ENCODE measurements at regions not wholly inside any gene's neighbourhood (a gene's known extent, or its start where the extent isn't known, plus 50 kb on each side); places are given as distances from the start of the nearest gene placed in this dataset.
"Not testable (repeated sequence)": the region's sequence is repeated elsewhere in the genome, so short reads cannot be mapped to it uniquely, and the experiment has no call there.

DNA sequence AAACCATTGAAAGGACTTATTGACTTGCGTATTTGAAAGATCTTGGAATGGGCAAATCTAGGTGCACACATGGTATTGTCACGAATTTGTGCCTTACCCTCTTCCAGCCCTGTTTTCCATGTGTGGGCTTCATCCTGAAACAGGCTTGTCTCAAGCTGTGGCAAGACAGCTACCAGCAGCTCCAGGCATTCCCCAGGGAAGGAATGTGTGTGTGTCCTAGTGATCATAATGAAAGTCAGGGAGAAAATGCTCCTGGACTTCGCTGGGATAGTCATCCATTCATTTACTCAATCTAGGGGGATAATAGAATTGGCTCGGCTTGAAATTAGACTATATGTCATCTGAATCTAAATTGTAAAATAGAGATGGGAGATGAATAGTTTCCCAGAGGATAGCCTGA lies 676.2 kb downstream of the CBLN4 start:
- no peak for DNase-seq (ENCODE audit: low read depth)
- TF ChIP-seq, protein P1, sequence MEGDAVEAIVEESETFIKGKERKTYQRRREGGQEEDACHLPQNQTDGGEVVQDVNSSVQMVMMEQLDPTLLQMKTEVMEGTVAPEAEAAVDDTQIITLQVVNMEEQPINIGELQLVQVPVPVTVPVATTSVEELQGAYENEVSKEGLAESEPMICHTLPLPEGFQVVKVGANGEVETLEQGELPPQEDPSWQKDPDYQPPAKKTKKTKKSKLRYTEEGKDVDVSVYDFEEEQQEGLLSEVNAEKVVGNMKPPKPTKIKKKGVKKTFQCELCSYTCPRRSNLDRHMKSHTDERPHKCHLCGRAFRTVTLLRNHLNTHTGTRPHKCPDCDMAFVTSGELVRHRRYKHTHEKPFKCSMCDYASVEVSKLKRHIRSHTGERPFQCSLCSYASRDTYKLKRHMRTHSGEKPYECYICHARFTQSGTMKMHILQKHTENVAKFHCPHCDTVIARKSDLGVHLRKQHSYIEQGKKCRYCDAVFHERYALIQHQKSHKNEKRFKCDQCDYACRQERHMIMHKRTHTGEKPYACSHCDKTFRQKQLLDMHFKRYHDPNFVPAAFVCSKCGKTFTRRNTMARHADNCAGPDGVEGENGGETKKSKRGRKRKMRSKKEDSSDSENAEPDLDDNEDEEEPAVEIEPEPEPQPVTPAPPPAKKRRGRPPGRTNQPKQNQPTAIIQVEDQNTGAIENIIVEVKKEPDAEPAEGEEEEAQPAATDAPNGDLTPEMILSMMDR (IDR thresholded peaks at IDR 0.05; ENCODE audit: insufficient read depth, low read depth, low read length, missing control alignments): no peak
- no peak overlapping the region for H3K4me3 ChIP-seq (ENCODE audit: low read length)

DNA sequence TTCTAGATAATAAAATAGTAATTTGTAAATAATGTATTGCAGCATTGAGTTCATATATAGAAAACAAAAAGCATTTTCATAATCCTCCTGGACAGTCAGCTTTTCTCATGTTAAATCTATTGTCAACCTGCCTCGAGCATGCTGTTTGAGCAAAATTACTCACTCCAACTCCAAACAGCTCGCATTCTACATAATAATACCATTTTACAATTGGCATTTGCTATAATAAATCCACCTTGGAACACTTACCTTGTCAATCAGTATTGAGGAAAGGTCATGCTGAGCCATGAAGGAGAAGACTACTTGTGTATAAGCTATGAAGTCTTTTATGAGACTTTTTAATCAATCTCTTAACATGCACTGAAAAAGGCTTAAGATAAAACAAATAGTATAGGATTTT lies 682.6 kb downstream of the CBLN4 start:
- H3K4me3 ChIP-seq (ENCODE audit: low read length): no peak overlapping the region
- TF ChIP-seq, protein P1 (IDR thresholded peaks at IDR 0.05; ENCODE audit: insufficient read depth, low read depth, low read length, missing control alignments): no peak

GRCh38 chr20:55316753-55317152 lies 688.6 kb downstream of the CBLN4 start:
- DNase-seq (ENCODE audit: low read depth): no peak
- TF ChIP-seq, protein P1 (IDR thresholded peaks at IDR 0.05; ENCODE audit: insufficient read depth, low read depth, low read length, missing control alignments): no peak

More for the DNA sequence above, 682.6 kb downstream of the CBLN4 start:
- no peak for DNase-seq (ENCODE audit: low read depth)

DNA sequence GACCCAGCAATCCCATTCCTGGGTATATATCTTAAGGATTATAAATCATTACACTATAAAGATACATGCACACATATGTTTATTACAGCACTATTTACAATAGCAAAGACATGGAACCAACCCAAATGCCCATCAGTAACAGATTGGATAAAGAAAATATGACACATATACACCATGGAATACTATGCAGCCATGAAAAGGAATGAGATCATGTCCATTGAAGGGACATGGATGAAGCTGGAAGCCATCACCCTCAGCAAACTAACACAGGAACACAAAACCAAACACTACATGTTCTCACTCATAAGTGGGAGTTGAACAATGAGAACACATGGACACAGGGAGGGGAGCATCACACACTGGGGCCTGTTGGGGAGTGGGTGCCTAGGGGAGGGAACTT lies 694.5 kb downstream of the CBLN4 start:
- H3K4me3 ChIP-seq (ENCODE audit: low read length); DNase-seq (ENCODE audit: low read depth): not testable (repeated sequence)

More at GRCh38 chr20:55316753-55317152, 688.6 kb downstream of the CBLN4 start:
- no peak overlapping the region for H3K4me3 ChIP-seq (ENCODE audit: low read length)

- no peak overlapping the region for H3K4me3 ChIP-seq (ENCODE audit: low read length)
- TF ChIP-seq, protein P1 (IDR thresholded peaks at IDR 0.05; ENCODE audit: insufficient read depth, low read depth, low read length, missing control alignments): no peak
- DNase-seq (ENCODE audit: low read depth): no peak
Measured at GRCh38 chr20:55291261-55291660, 714.1 kb downstream of the CBLN4 start.

DNA sequence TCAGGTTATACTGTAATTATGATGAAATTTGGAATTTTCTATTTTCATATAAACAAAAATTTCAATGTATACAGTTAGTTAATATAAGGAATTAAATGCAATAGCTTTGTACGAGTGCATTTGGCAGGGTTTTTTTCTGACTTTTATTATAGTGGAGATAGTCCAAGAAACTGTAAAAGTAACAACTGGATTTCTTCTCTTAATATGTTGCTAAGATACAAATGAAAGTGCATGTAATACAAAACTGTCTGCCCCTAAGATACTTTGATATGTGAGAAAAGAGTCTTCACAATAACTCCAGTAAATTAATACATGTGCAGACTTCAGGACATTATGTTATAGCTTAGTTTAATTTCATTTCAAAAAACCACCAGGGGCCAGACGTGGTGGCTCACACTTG lies 721.4 kb downstream of the CBLN4 start:
- TF ChIP-seq, protein P1 (IDR thresholded peaks at IDR 0.05; ENCODE audit: insufficient read depth, low read depth, low read length, missing control alignments): no peak
- no peak for DNase-seq (ENCODE audit: low read depth)
- H3K4me3 ChIP-seq (ENCODE audit: low read length): no peak overlapping the region

DNA sequence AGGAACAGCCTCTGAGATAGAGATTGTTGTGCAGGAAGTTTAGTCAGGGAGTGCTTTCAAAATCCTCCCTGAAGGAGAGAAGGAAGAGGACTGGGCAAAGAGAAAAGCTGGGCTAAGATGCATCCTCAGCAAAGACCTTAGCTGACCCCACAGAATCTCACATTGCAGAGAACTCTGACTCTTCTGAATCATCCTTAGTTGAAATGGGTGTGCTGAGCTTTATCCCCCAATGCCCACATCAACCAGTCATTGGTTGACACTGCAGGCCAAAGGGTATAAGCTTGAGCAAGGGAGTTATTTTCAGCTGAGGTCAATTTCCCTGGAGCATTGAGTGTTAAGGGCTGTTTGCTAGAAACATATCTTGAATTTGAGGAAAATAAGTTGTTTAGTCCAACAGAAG lies 732.2 kb downstream of the CBLN4 start:
- TF ChIP-seq, protein P1 (IDR thresholded peaks at IDR 0.05; ENCODE audit: insufficient read depth, low read depth, low read length, missing control alignments): no peak
- no peak for DNase-seq (ENCODE audit: low read depth)
- no peak overlapping the region for H3K4me3 ChIP-seq (ENCODE audit: low read length)
